PC-3 (cell line): ENCODE measurements at regions not wholly inside any gene's neighbourhood (a gene's known extent, or its start where the extent isn't known, plus 50 kb on each side); places are given as distances from the start of the nearest gene placed in this dataset.

ENCODE experiments used
- ATAC-seq: fragments of 200-7000 bp; cut with Tn5 transposase; 2 replicates; pipeline ENCODE4 v1.9.1; 2020; ENCODE audit warnings: mild to moderate bottlenecking, moderate library complexity
- BruUV-seq: library from RNA; stranded (reverse); fragments of 400-500 nt; replicated peaks from 2 replicates; lab custom pipeline; 2021; lab: Mats Ljungman, UMichigan
- CTCF ChIA-PET: fragments of 300-600 bp; sonication (Branson Sonifier 250); formaldehyde crosslinking; loops from one replicate; lab custom pipeline; 2022; ENCODE audit warnings: antibody characterized with exemption; lab: Charles Lee
- POLR2A ChIA-PET: fragments of 300-600 bp; sonication (Branson Sonifier 250); formaldehyde crosslinking; loops from one replicate; lab custom pipeline; 2022; ENCODE audit warnings: antibody characterized with exemption; ENCODE audit not compliant: unreplicated experiment; lab: Charles Lee
- DNase-seq: peaks from one replicate; pipeline ENCODE4 v3.0.0-alpha.2; 2015
- H2AFZ ChIP-seq: fragments of 300-600 bp; sonication (generic); 2 replicates; pipeline ENCODE4 v1.6.0; 2016; ENCODE audit warnings: antibody characterized with exemption, low read length
- H3F3A ChIP-seq: fragments of 300-600 bp; sonication (generic); one replicate; pipeline ENCODE4 v1.6.0; 2017; ENCODE audit warnings: antibody characterized with exemption, low read length, control low read depth, mild to moderate bottlenecking; ENCODE audit not compliant: unreplicated experiment
- H3K27ac ChIP-seq: fragments of 300-600 bp; sonication (generic); 2 replicates; pipeline ENCODE4 v1.5.1; 2016; ENCODE audit warnings: mild to moderate bottlenecking, low read length
- H3K27me3 ChIP-seq: fragments of 300-600 bp; sonication (generic); 2 replicates; pipeline ENCODE4 v1.6.1; 2016; ENCODE audit warnings: low read length, mixed read lengths
- H3K36me3 ChIP-seq: fragments of 300-600 bp; sonication (generic); 2 replicates; pipeline ENCODE4 v1.6.1; 2016; ENCODE audit warnings: low read depth, mixed run types, low read length, mixed read lengths
- H3K4me1 ChIP-seq: fragments of 300-600 bp; sonication (generic); 2 replicates; pipeline ENCODE4 v1.5.1; 2016; ENCODE audit warnings: low read length; ENCODE audit not compliant: insufficient read depth
- H3K4me2 ChIP-seq: fragments of 300-600 bp; sonication (generic); 2 replicates; pipeline ENCODE4 v1.6.0; 2016; ENCODE audit warnings: low read length
- H3K4me3 ChIP-seq: fragments of 300-600 bp; sonication (generic); 2 replicates; pipeline ENCODE4 v1.5.1; 2016; ENCODE audit warnings: mild to moderate bottlenecking, low read length, mixed read lengths
- H3K79me2 ChIP-seq: fragments of 300-600 bp; sonication (generic); 2 replicates; pipeline ENCODE4 v1.6.1; 2017; ENCODE audit warnings: low read length, mixed read lengths
- H3K9ac ChIP-seq: fragments of 300-600 bp; sonication (generic); 2 replicates; pipeline ENCODE4 v1.6.0; 2016; ENCODE audit warnings: mild to moderate bottlenecking, low read length
- H3K9me2 ChIP-seq: fragments of 300-600 bp; sonication (generic); replicated peaks from 2 replicates; pipeline ENCODE4 v1.6.1; 2016; ENCODE audit warnings: mixed run types, low read length, mixed read lengths
- H3K9me3 ChIP-seq: fragments of 300-600 bp; sonication (generic); 2 replicates; pipeline ENCODE4 v1.6.1; 2016; ENCODE audit warnings: low read length, mixed read lengths
- H4K20me1 ChIP-seq: fragments of 300-600 bp; sonication (generic); 2 replicates; pipeline ENCODE4 v1.6.1; 2016; ENCODE audit warnings: low read length, mixed read lengths
- EZH2 ChIP-seq: fragments of 300-600 bp; sonication (generic); IDR thresholded peaks from one replicate; pipeline ENCODE4 v1.6.1; 2017; ENCODE audit warnings: antibody characterized with exemption, mild to moderate bottlenecking, low read length; ENCODE audit not compliant: unreplicated experiment
- EZH2phosphoT487 ChIP-seq: fragments of 300-600 bp; sonication (generic); IDR thresholded peaks from 2 replicates; pipeline ENCODE4 v1.6.1; 2018; ENCODE audit warnings: mild to moderate bottlenecking, antibody characterized with exemption, low read length, borderline replicate concordance
- intact Hi-C: fragments of 100-400 bp; cut with micrococcal nuclease; formaldehyde crosslinking; loops from 2 replicates; pipeline ENCODE4 v1.9.0; 2023
- TF ChIP-seq, protein P1 (sequence below): fragments of 300-600 bp; sonication (generic); conservative IDR thresholded peaks from 2 replicates; pipeline ENCODE4 v1.5.1; 2017; ENCODE audit warnings: antibody characterized with exemption, low read depth, mild to moderate bottlenecking, low read length

DNA sequence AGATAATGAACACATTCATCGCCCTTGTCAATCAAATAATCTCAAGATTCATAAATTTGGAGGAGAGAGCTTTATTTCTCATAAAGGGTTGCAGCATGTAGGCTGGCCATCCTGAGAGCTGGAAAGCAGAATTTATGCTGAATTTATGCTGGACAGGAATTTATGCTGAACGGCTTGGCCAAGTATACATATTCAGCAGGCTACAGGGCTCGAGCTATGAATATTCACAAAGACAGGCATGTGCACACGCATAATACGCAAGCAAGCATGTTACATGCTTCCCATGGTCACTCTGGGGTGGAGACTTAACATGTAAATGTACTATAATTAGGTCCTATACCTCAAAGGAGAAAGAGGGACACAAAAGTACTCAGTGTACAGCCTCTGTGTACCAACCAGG lies 618.8 kb downstream of the METTL4 start:
- DNase-seq (no peak), ATAC-seq (no peak)
- Histone ChIP-seq H4K20me1 (no peaks in the 10 kb centered on the region), H3K36me3 (no peaks in the 10 kb centered on the region), H3K4me3 (no peak overlapping the region), H3K9me2 (no peaks in the 10 kb centered on the region), H3K9me3 (no peaks in the 10 kb centered on the region), H3F3A (no peaks in the 10 kb centered on the region), H2AFZ (no peak overlapping the region), H3K27me3 (peaks cover 28% of the 10 kb centered on the region), H3K4me2 (no peak overlapping the region), H3K4me1 (no peaks in the 10 kb centered on the region), H3K9ac (no peak overlapping the region), H3K79me2 (no peaks in the 10 kb centered on the region), H3K27ac (no peak overlapping the region)
- intact Hi-C loops: no loop called here
- CTCF ChIA-PET: no interaction called here
- BruUV-seq: no TSS peak
- POLR2A ChIA-PET: no interaction called here
- TF ChIP-seq, protein P1, sequence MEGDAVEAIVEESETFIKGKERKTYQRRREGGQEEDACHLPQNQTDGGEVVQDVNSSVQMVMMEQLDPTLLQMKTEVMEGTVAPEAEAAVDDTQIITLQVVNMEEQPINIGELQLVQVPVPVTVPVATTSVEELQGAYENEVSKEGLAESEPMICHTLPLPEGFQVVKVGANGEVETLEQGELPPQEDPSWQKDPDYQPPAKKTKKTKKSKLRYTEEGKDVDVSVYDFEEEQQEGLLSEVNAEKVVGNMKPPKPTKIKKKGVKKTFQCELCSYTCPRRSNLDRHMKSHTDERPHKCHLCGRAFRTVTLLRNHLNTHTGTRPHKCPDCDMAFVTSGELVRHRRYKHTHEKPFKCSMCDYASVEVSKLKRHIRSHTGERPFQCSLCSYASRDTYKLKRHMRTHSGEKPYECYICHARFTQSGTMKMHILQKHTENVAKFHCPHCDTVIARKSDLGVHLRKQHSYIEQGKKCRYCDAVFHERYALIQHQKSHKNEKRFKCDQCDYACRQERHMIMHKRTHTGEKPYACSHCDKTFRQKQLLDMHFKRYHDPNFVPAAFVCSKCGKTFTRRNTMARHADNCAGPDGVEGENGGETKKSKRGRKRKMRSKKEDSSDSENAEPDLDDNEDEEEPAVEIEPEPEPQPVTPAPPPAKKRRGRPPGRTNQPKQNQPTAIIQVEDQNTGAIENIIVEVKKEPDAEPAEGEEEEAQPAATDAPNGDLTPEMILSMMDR: no peak
- TF ChIP-seq EZH2phosphoT487 (no peak), EZH2 (no peak)

DNA sequence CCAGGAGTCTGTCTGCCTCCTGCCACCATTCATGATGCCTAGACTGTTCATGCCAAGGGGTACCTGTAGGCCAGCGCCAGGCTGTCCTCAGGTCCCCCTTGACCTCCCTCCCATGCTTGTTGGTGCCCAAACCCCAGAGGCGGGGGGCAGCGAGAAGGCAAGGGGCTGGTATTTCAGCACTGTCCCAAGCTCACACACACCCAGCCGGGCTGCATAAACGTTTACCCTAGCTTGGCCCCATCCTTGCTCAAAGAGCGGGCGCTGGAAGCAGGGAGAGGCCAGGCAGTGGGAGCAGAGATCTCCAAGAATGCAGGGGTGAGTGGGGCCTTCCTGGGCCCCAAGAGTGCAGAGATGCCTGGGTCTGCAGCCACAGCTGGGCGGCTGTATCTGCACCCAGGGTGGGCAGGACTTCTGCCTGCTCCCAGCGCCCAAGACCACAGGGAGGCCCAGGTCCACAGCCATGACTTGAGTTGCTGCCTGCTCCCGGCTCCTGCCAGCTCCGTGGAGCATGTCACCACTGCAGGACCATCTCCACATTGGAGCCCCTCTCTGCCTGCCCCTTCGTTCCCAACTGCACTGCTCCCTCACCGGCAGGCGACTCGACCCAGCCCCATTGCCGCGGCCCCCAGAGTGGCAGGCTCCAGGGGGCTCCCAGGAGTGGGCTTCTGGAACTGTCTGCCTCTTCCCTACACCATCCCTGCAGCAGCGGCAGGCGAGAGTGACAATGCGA lies 616.6 kb downstream of the METTL4 start:
- Histone ChIP-seq H3K79me2 (no peaks in the 10 kb centered on the region), H3K9me2 (no peaks in the 10 kb centered on the region), H3K9ac (no peak overlapping the region), H3K27me3 (peaks cover 41% of the 10 kb centered on the region), H4K20me1 (no peaks in the 10 kb centered on the region), H3K27ac (no peak overlapping the region), H3K4me2 (no peak overlapping the region), H3K4me1 (no peaks in the 10 kb centered on the region), H3K36me3 (no peaks in the 10 kb centered on the region), H3K4me3 (no peak overlapping the region), H3K9me3 (no peaks in the 10 kb centered on the region), H2AFZ (no peak overlapping the region), H3F3A (no peaks in the 10 kb centered on the region)
- TF ChIP-seq, protein P1: no peak
- no peak for TF ChIP-seq EZH2phosphoT487
- TF ChIP-seq EZH2: no peak
- ChIA-PET CTCF (no interaction called here), POLR2A (no interaction called here)
- no TSS peak for BruUV-seq
- intact Hi-C loops: no loop called here
- ATAC-seq (no peak), DNase-seq (no peak)

DNA sequence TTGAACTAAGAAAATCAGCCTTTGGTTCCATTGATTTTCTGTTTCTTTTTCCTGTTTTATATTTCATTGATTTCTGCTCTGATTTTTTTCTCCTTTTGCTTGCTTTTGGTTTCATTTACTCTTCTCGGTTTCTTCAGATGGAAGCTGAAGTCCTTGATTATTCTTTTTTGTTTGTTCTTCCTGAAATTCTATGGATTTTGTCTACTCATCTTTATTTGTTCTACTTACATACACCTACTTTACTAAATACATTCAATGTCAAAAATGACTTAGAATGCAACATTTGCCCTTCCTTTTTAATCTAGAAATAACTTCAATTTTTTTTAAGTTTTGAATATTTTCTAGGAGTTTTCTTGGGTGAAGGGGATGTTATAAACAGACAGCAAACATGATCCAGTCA lies 612.5 kb downstream of the METTL4 start:
- no peaks in the 10 kb centered on the region for H3K4me1 ChIP-seq
- CTCF ChIA-PET: no interaction called here
- ATAC-seq (no peak), DNase-seq (no peak)
- no peaks in the 10 kb centered on the region for H3K79me2 ChIP-seq
- no peak overlapping the region for H3K9ac ChIP-seq
- H3K9me2 ChIP-seq: no peaks in the 10 kb centered on the region
- TF ChIP-seq EZH2 (no peak), EZH2phosphoT487 (no peak)
- TF ChIP-seq, protein P1: no peak
- POLR2A ChIA-PET: no interaction called here
- intact Hi-C loops: no loop called here
- H3K4me2 ChIP-seq: no peak overlapping the region
- peaks cover 34% of the 10 kb centered on the region for H3K27me3 ChIP-seq
- no peaks in the 10 kb centered on the region for H3K9me3 ChIP-seq
- H3K27ac ChIP-seq: no peak overlapping the region
- no peaks in the 10 kb centered on the region for H3F3A ChIP-seq
- no peaks in the 10 kb centered on the region for H4K20me1 ChIP-seq
- H2AFZ ChIP-seq: no peak overlapping the region
- no TSS peak for BruUV-seq
- H3K36me3 ChIP-seq: no peaks in the 10 kb centered on the region
- H3K4me3 ChIP-seq: no peak overlapping the region
